ENCODE measurements at regions not wholly inside any gene's neighbourhood (a gene's known extent, or its start where the extent isn't known, plus 50 kb on each side); places are given as distances from the start of the nearest gene placed in this dataset.

DNA sequence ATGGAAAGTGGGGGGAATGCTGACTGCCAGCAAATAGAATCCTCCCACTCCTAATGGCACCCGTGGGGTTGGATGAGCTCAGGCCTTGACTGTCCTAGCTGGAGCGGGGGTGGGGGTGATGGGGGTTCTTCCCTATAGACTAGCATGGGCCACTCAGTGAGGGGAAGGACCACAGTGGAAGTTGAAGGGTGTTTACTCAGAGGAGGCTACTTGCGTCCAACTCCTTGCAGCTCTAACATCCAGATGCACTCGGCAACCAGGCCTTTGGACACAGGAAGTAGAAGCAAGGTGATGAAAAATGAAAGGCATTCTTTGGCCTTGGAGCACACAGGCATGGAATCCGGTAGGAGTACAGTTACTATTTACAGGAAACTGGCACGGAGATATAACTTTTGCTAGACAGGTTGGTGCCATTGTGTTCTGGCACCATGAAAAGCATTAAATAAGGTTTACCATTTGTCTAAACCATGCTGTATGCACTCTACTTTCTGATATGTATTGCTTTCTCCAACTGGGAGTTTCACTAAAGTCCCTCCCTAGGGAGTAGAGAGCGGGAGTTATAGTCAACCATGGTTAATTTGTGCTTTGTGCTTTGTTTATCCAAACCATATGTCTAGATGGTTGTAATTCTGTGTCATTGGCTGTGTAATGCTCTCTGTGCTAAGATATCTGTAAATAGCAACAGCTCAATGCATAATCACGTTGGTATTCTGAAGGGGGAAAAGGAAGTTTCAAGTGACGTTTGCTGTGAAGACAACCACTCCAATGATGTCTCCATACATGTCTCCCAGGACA, 125.3 kb downstream of the TSHZ3 start:
- no peak for DNase-seq

GRCh38 chr19:31220540-31220939, 128.7 kb downstream of the TSHZ3 start:
- peak; percentile 42 for DNase-seq

GRCh38 chr19:31214997-31215396, 134.2 kb downstream of the TSHZ3 start:
- DNase-seq = no peak

DNA sequence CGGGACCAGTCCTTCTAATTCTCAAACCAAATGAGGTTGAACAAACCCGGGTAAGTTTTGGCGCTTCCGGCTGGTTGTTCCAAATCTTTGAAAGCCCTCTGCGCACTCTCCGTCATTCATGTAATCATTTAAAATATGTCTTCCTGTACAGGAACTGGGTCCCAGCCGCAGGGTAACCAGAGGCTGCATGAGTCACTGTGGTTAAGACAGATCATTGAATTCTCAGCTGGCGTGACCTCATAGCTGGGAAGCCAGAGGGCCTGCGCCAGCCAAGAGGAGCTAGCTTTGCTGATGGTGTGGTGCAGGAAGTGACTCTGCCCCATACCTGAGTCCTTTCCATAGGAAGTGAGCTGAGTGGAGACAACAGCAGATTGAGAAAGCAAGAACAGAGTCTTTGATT, 135.2 kb downstream of the TSHZ3 start:
- peak; percentile 91 for DNase-seq

GRCh38 chr19:31211088-31211487, 138.1 kb downstream of the TSHZ3 start:
- no peak for DNase-seq

GRCh38 chr19:31205887-31206518, 143.2 kb downstream of the TSHZ3 start:
- DNase-seq = no peak

DNA sequence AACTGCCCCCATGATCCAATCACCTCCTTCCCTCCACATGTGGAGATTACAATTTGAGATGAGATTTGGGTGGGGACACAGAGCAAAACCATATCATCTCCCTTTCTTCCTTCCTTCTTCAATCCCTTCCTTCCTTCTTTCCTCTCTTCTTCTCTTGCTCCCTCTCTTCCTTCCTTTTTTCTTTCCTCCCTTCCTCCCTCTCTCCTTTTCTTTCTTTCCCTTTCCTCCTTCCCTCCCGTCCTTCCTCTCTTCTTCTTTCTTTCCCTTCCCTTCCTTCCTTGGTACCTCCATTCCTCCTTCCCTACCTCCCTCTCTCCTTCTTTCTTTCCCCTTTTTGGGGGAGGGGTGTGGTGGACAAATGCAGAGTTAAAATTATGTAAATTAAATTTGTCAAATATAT, 145.1 kb downstream of the TSHZ3 start:
- DNase-seq = no peak

- no peak for DNase-seq
These were observed 164.0 kb downstream of the TSHZ3 start for GRCh38 chr19:31185261-31185660.

- DNase-seq = no peak
These were observed 167.7 kb downstream of the TSHZ3 start for GRCh38 chr19:31181535-31181934.

DNA sequence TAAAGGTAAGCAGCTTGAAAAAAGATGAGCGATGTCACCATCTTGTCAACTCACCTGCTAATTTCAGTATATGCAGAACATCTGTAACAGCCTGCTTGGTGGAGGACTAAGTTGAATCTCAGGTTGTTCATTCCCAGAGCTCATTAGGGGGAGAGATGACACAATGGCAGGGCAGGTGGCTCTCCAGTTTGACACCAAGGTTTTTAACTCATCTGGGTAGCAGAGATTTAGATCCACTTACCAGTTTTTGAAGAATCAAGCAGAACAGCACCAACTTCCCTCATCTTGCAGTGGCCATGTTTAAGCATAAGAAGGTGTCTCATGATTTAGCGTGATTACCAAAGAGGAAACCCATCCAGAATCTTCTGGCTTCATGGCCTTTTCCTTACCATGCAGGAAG, 168.3 kb downstream of the TSHZ3 start:
- no peak for DNase-seq

- no peak for DNase-seq
These were observed 169.8 kb downstream of the TSHZ3 start for GRCh38 chr19:31179471-31179852.

- no peak for DNase-seq
These were observed 170.3 kb downstream of the TSHZ3 start for GRCh38 chr19:31178833-31179470.

DNA sequence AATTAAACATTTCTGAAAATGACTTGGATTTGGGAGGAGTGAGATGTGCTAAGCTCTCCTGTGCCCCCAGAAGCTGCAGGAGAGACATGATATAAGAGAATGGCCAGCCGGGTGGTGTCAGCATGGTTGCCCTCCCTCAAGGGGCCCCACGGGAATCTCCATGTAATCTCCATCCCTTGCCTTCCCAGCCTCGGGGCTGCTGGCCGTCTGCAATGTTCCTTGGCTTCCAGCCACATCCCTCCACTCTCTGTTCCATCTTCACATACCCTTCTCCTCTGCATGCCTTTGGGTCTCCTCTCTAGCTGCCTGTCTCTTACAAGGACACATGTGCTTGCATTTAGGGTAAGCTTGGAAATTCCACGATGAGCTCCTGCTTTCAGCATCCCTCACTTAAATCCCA, 172.0 kb downstream of the TSHZ3 start:
- DNase-seq = no peak

GRCh38 chr19:31175564-31176348, 173.5 kb downstream of the TSHZ3 start:
- DNase-seq = no peak

DNA sequence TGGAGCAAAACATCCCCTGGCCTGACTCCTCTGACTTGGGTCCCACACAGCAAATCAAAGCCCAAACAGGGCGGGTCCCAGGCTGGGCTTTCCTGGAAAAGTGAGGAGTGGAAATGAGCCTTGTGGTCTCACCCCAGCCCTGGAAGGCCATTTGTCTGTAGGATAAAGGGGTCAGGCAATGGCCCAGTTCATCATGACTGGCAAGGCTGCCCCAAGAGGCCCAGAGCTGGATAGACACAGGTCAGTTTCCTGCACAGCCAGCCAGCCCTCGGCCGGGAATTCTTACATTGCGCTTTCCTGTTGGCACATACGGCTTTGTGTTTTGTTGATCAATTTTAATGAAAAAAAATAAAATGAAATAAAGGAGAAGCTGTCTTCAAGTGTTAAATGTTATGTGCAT, 174.3 kb downstream of the TSHZ3 start:
- no peak for DNase-seq

DNA sequence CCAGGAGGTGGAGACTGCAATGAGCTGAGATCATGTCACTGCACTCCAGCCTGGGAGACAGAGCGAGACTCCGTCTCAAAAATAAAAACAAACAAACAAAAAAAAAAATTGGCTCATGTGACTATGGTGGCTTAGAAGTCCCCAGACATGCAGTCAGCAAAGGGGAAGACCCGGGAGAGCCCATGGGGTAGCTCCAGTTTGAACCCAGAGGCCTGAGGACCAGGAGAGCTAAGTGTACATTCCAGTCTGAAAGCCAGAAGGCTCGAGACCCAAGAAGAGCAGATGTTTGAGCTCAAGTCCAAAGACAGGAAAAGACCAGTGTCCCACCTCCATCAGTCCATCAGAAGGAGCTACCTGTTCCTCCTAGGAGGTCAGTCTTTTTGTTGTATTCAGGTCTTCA, 175.2 kb downstream of the TSHZ3 start:
- DNase-seq = no peak

DNA sequence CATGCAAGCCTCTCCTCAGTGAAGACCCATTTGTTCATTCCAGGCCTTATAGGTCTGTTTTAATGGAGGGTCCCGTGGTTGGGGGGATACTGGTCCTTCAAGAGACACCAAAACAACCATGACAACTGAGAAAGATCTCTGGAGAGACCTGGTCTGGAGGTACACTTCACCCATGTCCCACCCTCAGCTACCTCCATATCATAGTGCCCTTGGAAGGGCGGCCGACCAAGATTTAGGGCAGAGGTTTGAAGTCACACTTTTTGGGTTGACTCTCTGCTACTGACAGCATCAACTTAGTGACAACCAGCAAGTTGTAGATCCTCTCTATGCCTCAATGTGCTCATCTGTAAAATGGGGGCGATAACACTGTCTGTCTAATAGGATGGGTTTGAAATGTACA, 177.3 kb downstream of the TSHZ3 start:
- no peak for DNase-seq

DNA sequence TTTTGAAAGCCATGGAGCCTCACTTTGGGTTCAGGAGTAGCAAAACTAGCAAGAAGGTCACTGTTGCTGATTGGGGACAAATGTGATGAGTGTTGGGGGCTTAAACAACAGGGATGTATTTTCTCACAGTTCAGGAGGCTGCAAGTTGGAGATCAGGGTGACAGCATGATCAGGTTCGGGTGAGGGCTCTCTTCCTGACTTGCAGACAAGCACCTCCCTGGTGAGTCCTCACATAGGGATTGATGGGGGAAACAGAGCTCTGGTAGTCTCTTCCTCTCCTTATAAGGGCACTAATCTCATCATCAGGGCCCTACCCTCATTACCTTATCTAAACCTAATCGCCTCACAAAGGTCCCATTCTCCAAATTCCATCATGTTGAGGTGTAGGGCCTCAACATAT, 179.2 kb downstream of the TSHZ3 start:
- DNase-seq = no peak

- no peak for DNase-seq
These were observed 181.1 kb downstream of the TSHZ3 start for GRCh38 chr19:31168106-31168625.

DNA sequence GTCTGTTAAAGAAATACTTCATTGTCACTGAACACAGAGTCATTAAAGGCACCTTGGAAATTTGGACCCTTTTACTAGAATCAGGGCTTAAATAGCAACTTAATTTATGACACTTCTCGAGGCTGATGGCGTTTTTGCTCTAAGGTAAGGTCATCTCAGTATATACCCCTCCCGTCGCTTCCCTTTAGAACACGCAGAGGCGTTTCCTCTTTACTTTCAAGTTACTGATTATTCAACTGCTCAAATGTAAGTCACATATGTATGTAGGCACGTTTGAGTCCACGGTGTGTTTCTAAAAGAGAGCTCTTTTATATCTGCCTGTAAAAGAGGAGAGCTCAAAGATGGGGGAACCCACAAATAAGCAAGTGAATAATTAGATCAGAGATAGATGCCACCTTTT, 181.5 kb downstream of the TSHZ3 start:
- no peak for DNase-seq

DNA sequence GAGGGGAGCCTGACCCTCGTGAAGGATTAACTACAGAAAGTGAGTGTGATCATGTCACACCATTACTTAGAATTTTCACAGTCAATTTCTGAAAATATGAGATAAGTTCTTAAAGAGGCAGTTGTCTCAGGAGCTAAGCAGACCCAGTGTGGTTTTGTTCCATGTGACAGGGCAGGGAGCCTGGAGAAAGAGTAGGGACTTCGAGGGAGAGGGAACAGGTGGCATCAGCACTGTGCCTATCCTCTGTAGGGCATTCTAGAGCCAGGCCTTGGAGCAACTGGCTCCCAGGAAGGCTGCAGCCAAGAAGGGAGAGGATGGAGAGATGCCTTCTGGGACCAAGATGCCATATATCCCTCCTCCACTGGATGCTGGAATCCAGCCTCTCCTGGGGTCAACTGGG, 183.0 kb downstream of the TSHZ3 start:
- no peak for DNase-seq

DNA sequence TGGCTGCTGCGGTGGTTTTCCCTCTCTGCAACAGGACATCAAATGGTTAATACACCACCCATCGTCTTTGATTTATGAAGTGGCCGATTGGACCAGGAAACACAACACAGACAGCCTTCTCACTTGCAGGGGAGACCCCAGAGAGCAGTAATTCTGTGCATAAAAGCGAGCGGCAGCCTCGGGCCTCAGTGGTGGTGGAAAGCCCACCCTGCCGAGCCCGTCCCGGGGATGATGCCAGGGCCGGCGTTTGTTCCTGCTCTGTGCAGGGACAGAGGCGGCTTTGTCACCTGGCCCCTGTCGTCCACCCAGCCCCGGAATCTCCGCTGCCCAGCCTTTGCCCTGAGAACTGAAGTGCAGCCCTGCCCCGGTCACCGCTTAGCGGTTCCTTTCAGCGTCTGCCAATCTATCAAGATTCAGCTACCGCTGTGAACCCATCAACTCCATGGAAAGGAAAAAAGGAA, 184.4 kb downstream of the TSHZ3 start:
- no peak for DNase-seq

GRCh38 chr19:31160336-31160926, 188.8 kb downstream of the TSHZ3 start:
- no peak for DNase-seq

All from stimulated activated CD4-positive, alpha-beta T cell treated with anti-CD3 and anti-CD28 coated beads, Interleukin-15, amount 100 ng/mL, for 24 hours (primary cell).